HEK293T (cell line): ENCODE measurements at regions not wholly inside any gene's neighbourhood (a gene's known extent, or its start where the extent isn't known, plus 50 kb on each side); places are given as distances from the start of the nearest gene placed in this dataset.

Source experiments
- ARNT ChIP-seq: fragments of 450-650 bp; IDR thresholded peaks from 2 replicates; pipeline ENCODE4 v1.6.1; 2017; ENCODE audit warnings: mild to moderate bottlenecking
- ELF4 ChIP-seq: fragments of 450-650 bp; IDR thresholded peaks from 2 replicates; pipeline ENCODE4 v1.6.1; 2017; ENCODE audit warnings: antibody characterized with exemption
- FOXA1 ChIP-seq: fragments of 450-650 bp; IDR thresholded peaks from 2 replicates; pipeline ENCODE4 v1.6.1; 2016; ENCODE audit warnings: mild to moderate bottlenecking
- LEF1 ChIP-seq: fragments of 450-650 bp; IDR thresholded peaks from 2 replicates; pipeline ENCODE4 v1.6.1; 2017; ENCODE audit warnings: mild to moderate bottlenecking, borderline replicate concordance
- NFRKB ChIP-seq: fragments of 450-650 bp; IDR thresholded peaks from 2 replicates; pipeline ENCODE4 v1.6.1; 2016; ENCODE audit warnings: mild to moderate bottlenecking, moderate library complexity
- SP1 ChIP-seq: fragments of 450-650 bp; IDR thresholded peaks from 2 replicates; pipeline ENCODE4 v1.6.1; 2017
- SUZ12 ChIP-seq: fragments of 450-650 bp; IDR thresholded peaks from 2 replicates; pipeline ENCODE4 v1.6.1; 2016; ENCODE audit warnings: mild to moderate bottlenecking
- TARDBP ChIP-seq: fragments of 450-650 bp; IDR thresholded peaks from 2 replicates; pipeline ENCODE4 v1.6.1; 2016
- ZNF384 ChIP-seq: fragments of 450-650 bp; IDR thresholded peaks from 2 replicates; pipeline ENCODE4 v1.6.1; 2016

GRCh38 chr9:1311462-1312042, 261.4 kb downstream of the DMRT2 start:
- TF ChIP-seq ARNT (no peak), TARDBP (no peak), ZNF384 (no peak), FOXA1 (no peak), SP1 (no peak), SUZ12 (no peak), ELF4 (no peak), LEF1 (no peak), NFRKB (no peak)
